ENCODE measurements at regions not wholly inside any gene's neighbourhood (a gene's known extent, or its start where the extent isn't known, plus 50 kb on each side); places are given as distances from the start of the nearest gene placed in this dataset.

DNA sequence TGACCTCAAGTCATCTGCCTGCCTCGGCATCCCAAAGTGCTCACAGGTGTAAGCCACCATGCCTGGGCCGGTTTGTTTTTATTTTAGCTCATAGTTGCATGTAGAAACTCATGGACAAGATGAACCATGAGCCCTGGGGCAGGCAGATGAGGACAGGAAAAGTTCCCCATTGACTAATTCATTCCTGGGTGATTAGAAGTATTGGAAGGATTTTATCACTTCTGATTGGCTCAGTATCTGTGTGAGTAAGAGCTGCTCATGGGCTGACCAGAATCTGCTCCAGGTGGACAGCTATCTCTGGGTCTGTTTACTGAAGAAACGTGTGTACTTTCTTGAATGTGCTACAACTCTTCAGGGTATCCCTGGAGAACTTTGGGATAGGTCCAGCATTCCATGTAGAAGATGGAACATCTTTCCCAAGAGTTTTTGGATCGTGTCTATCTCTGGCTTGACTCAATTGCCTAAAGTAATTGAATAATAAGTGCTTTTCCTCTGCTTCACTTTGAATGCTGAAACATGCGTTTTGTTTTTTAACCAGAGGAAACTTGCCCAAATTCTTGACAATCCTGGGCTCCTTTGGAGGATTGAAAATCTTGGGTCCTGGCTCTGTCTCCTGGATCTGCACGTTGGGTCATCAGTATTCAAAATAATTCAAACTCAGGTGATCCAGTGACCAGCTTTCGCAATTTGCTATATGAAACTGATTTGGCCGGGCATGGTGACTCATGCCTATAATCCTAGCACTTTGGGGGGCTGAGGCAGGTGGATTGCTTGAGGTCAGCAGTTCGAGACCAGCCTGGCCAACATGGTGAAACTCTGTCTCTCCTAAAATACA is 88.6 kb upstream of the DHRSX start:
- TF ChIP-seq, protein P1, sequence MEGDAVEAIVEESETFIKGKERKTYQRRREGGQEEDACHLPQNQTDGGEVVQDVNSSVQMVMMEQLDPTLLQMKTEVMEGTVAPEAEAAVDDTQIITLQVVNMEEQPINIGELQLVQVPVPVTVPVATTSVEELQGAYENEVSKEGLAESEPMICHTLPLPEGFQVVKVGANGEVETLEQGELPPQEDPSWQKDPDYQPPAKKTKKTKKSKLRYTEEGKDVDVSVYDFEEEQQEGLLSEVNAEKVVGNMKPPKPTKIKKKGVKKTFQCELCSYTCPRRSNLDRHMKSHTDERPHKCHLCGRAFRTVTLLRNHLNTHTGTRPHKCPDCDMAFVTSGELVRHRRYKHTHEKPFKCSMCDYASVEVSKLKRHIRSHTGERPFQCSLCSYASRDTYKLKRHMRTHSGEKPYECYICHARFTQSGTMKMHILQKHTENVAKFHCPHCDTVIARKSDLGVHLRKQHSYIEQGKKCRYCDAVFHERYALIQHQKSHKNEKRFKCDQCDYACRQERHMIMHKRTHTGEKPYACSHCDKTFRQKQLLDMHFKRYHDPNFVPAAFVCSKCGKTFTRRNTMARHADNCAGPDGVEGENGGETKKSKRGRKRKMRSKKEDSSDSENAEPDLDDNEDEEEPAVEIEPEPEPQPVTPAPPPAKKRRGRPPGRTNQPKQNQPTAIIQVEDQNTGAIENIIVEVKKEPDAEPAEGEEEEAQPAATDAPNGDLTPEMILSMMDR (conservative IDR thresholded peaks at IDR 0.05; ENCODE audit: low read depth, low read length) = no peak
- no peak for TF ChIP-seq POLR2A (IDR thresholded peaks at IDR 0.05; ENCODE audit: low read depth, low read length)
- no peak for TF ChIP-seq CHD1 (IDR thresholded peaks at IDR 0.05; ENCODE audit: low read depth, low read length)
- no peak for TF ChIP-seq RAD21 (IDR thresholded peaks at IDR 0.05; ENCODE audit: low read length)
- no peak for TF ChIP-seq SMC3 (IDR thresholded peaks at IDR 0.05; ENCODE audit: low read depth, low read length)
